ENCODE measurements at regions not wholly inside any gene's neighbourhood (a gene's known extent, or its start where the extent isn't known, plus 50 kb on each side); places are given as distances from the start of the nearest gene placed in this dataset.

GRCh38 chr3:21889166-21889565, 138.2 kb upstream of the ZNF385D start:
- Histone ChIP-seq H3K27me3 (ENCODE audit: control insufficient read depth, insufficient read depth, low read length) (no peaks in the 10 kb centered on the region), H3K4me3 (ENCODE audit: low read depth, low read length) (no peak overlapping the region), H3K27ac (ENCODE audit: low read depth, low read length) (no peak overlapping the region), H3K9me3 (ENCODE audit: control insufficient read depth, insufficient read depth, low read length) (no peaks in the 10 kb centered on the region), H3K36me3 (ENCODE audit: control insufficient read depth, insufficient read depth, low read length) (no peaks in the 10 kb centered on the region), H3K4me1 (ENCODE audit: control insufficient read depth, insufficient read depth, low read length) (no peaks in the 10 kb centered on the region)
- DNase-seq (ENCODE audit: low read depth in 4 of 6, low spot score in 6 of 6): no peak
- 82% methylated on average over 2 of the region's 2 CpGs for WGBS (ENCODE audit: insufficient coverage)

GRCh38 chr3:21892104-21892503, 141.1 kb upstream of the ZNF385D start:
- H3K9me3 ChIP-seq (ENCODE audit: control insufficient read depth, insufficient read depth, low read length): no peaks in the 10 kb centered on the region
- no peaks in the 10 kb centered on the region for H3K36me3 ChIP-seq (ENCODE audit: control insufficient read depth, insufficient read depth, low read length)
- WGBS (ENCODE audit: insufficient coverage): 88% methylated on average over 1 of the region's 2 CpGs

DNA sequence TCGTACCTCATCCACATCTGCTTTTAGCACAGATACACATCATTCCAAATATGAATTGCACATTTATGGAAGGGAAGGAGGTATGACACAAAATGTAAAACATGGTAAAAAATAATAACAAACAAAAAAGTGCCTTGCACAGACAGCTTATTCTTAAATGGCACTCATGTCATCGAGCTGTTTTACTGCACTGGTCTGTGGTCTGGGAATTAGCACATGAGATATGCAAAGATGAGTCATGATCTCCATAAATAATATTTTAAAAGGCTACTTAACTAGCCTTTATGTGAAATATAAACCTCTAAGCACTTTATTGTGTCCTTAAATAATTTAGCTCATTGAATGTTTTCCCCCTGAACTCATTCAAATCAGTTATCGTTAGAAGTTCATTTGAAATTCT, 142.2 kb upstream of the ZNF385D start:
- Histone ChIP-seq H3K27ac (ENCODE audit: low read depth, low read length) (no peak overlapping the region), H3K4me3 (ENCODE audit: low read depth, low read length) (no peak overlapping the region), H3K27me3 (ENCODE audit: control insufficient read depth, insufficient read depth, low read length) (no peaks in the 10 kb centered on the region), H3K4me1 (ENCODE audit: control insufficient read depth, insufficient read depth, low read length) (no peaks in the 10 kb centered on the region), H3K9me3 (ENCODE audit: control insufficient read depth, insufficient read depth, low read length) (no peaks in the 10 kb centered on the region), H3K36me3 (ENCODE audit: control insufficient read depth, insufficient read depth, low read length) (no peaks in the 10 kb centered on the region)
- WGBS (ENCODE audit: insufficient coverage): no CpG with 5 or more reads among the region's 3 CpGs
- DNase-seq (ENCODE audit: low read depth in 4 of 6, low spot score in 6 of 6): no peak

More at GRCh38 chr3:21892104-21892503, 141.1 kb upstream of the ZNF385D start:
- no peaks in the 10 kb centered on the region for H3K27me3 ChIP-seq (ENCODE audit: control insufficient read depth, insufficient read depth, low read length)
- H3K4me3 ChIP-seq (ENCODE audit: low read depth, low read length): no peak overlapping the region
- DNase-seq (ENCODE audit: low read depth in 4 of 6, low spot score in 6 of 6): no peak
- no peak overlapping the region for H3K27ac ChIP-seq (ENCODE audit: low read depth, low read length)
- H3K4me1 ChIP-seq (ENCODE audit: control insufficient read depth, insufficient read depth, low read length): no peaks in the 10 kb centered on the region

DNA sequence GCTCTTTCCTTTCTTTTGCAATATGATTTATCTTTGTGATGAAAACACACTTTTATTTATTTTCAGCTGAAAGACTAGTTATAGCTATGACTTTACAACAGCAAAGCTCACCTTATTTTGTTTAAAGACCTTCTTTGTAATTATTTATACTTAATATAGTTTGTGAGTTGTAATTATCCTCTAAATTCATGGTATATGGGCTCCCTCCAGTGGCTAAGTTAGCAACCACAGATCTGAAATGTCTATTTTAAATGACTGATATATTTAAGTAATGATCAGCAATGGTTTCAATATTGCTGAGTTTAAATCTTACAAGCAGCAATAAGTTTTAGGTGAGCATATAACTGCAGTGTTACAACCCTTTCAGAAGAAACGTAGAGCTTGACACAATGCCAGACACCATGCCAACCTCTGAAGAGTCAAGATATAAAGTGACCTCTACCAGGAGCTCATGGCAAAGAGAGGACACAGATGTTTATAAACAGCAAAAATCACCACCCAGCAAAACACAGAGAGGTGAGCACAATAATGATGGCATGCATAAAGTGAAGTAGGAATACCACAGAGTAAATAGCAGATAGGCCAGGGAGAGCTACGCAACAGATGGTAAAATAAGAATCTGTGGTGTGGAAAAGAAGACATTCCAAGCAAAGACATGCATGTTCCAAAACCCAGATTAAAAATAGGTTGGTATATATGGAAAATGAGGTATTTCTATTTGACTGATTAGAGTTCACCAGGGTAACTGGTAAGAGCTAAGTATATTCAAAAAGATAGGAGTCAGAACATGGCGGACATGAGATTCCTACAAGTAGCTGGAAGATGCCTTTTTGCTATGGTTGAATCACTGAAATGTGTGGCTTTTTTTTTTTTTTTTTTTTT, 143.7 kb upstream of the ZNF385D start:
- Histone ChIP-seq H3K4me1 (ENCODE audit: control insufficient read depth, insufficient read depth, low read length) (no peaks in the 10 kb centered on the region), H3K27ac (ENCODE audit: low read depth, low read length) (no peak overlapping the region), H3K4me3 (ENCODE audit: low read depth, low read length) (no peak overlapping the region), H3K9me3 (ENCODE audit: control insufficient read depth, insufficient read depth, low read length) (no peaks in the 10 kb centered on the region), H3K27me3 (ENCODE audit: control insufficient read depth, insufficient read depth, low read length) (no peaks in the 10 kb centered on the region), H3K36me3 (ENCODE audit: control insufficient read depth, insufficient read depth, low read length) (no peaks in the 10 kb centered on the region)
- 79% methylated on average over 2 of the region's 3 CpGs for WGBS (ENCODE audit: insufficient coverage)
- DNase-seq (ENCODE audit: low read depth in 4 of 6, low spot score in 6 of 6): peak in 4 of 6 donors; percentile 23 to 81 (median 40)

- DNase-seq (ENCODE audit: low read depth in 4 of 6, low spot score in 6 of 6): no peak
- Histone ChIP-seq H3K9me3 (ENCODE audit: control insufficient read depth, insufficient read depth, low read length) (no peaks in the 10 kb centered on the region), H3K4me3 (ENCODE audit: low read depth, low read length) (no peak overlapping the region), H3K4me1 (ENCODE audit: control insufficient read depth, insufficient read depth, low read length) (no peaks in the 10 kb centered on the region), H3K27ac (ENCODE audit: low read depth, low read length) (no peak overlapping the region), H3K27me3 (ENCODE audit: control insufficient read depth, insufficient read depth, low read length) (no peaks in the 10 kb centered on the region), H3K36me3 (ENCODE audit: control insufficient read depth, insufficient read depth, low read length) (no peaks in the 10 kb centered on the region)
Observed at GRCh38 chr3:21898316-21898715, 147.3 kb upstream of the ZNF385D start.

GRCh38 chr3:21901484-21901883, 150.5 kb upstream of the ZNF385D start:
- DNase-seq (ENCODE audit: low read depth in 4 of 6, low spot score in 6 of 6): no peak
- Histone ChIP-seq H3K4me1 (ENCODE audit: control insufficient read depth, insufficient read depth, low read length) (no peaks in the 10 kb centered on the region), H3K27me3 (ENCODE audit: control insufficient read depth, insufficient read depth, low read length) (no peaks in the 10 kb centered on the region), H3K4me3 (ENCODE audit: low read depth, low read length) (no peak overlapping the region), H3K9me3 (ENCODE audit: control insufficient read depth, insufficient read depth, low read length) (no peaks in the 10 kb centered on the region), H3K27ac (ENCODE audit: low read depth, low read length) (no peak overlapping the region), H3K36me3 (ENCODE audit: control insufficient read depth, insufficient read depth, low read length) (no peaks in the 10 kb centered on the region)
- whole genome bisulfite sequencing (ENCODE audit: insufficient coverage): 80% methylated on average over 1 of the region's 4 CpGs

GRCh38 chr3:21902956-21903355, 151.9 kb upstream of the ZNF385D start:
- no peak for DNase-seq (ENCODE audit: low read depth in 4 of 6, low spot score in 6 of 6)
- no peak overlapping the region for H3K27ac ChIP-seq (ENCODE audit: low read depth, low read length)
- no peaks in the 10 kb centered on the region for H3K4me1 ChIP-seq (ENCODE audit: control insufficient read depth, insufficient read depth, low read length)
- no peaks in the 10 kb centered on the region for H3K9me3 ChIP-seq (ENCODE audit: control insufficient read depth, insufficient read depth, low read length)
- H3K27me3 ChIP-seq (ENCODE audit: control insufficient read depth, insufficient read depth, low read length): no peaks in the 10 kb centered on the region
- WGBS (ENCODE audit: insufficient coverage): no CpG with 5 or more reads among the region's 4 CpGs
- no peaks in the 10 kb centered on the region for H3K36me3 ChIP-seq (ENCODE audit: control insufficient read depth, insufficient read depth, low read length)
- no peak overlapping the region for H3K4me3 ChIP-seq (ENCODE audit: low read depth, low read length)

DNA sequence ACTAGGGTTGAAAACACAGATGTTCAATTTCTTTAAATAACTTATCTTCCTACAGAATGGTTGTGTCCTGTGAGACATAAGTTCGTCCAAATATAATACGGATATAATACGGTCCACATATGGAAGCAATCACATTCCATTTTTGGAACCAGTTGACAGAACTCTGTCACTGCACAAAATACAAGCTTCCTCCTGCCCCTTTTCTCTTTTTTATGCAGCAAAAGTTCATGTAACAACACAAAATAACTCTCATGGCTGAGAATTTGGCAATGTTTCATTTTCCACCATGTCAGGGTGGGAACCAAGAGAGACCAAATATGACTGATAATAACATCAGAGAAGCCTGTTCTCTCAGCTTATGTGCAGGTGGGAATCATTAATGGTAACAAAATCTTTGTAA, 158.1 kb upstream of the ZNF385D start:
- DNase-seq (ENCODE audit: low read depth in 4 of 6, low spot score in 6 of 6): peak in 1 of 6 donors; percentile 21
- Histone ChIP-seq H3K27ac (ENCODE audit: low read depth, low read length) (no peak overlapping the region), H3K9me3 (ENCODE audit: control insufficient read depth, insufficient read depth, low read length) (no peaks in the 10 kb centered on the region), H3K27me3 (ENCODE audit: control insufficient read depth, insufficient read depth, low read length) (no peaks in the 10 kb centered on the region), H3K4me3 (ENCODE audit: low read depth, low read length) (no peak overlapping the region), H3K36me3 (ENCODE audit: control insufficient read depth, insufficient read depth, low read length) (no peaks in the 10 kb centered on the region), H3K4me1 (ENCODE audit: control insufficient read depth, insufficient read depth, low read length) (no peaks in the 10 kb centered on the region)
- 89% methylated on average over 3 of the region's 3 CpGs for WGBS (ENCODE audit: insufficient coverage)

DNA sequence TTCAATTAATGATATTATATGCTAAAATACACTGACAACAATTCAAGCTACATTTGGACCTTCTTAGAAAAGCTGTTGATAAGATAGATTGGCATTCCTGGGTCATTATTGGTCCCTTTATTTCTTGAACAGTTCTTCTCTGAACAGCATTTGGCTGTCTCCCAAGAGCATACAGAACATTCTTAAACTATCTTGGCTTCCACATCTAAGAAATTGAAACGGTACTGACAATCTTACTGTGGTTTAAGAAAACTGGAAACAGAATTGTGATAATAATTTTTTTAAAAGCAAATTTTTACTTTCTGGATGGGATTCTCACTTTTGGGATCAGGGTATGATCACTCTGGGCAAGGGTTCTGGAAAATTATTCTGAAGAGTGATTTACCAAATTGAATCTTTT, 161.7 kb upstream of the ZNF385D start:
- Histone ChIP-seq H3K4me1 (ENCODE audit: control insufficient read depth, insufficient read depth, low read length) (no peaks in the 10 kb centered on the region), H3K9me3 (ENCODE audit: control insufficient read depth, insufficient read depth, low read length) (no peaks in the 10 kb centered on the region), H3K27me3 (ENCODE audit: control insufficient read depth, insufficient read depth, low read length) (no peaks in the 10 kb centered on the region), H3K27ac (ENCODE audit: low read depth, low read length) (no peak overlapping the region), H3K36me3 (ENCODE audit: control insufficient read depth, insufficient read depth, low read length) (no peaks in the 10 kb centered on the region), H3K4me3 (ENCODE audit: low read depth, low read length) (no peak overlapping the region)
- no CpG with 5 or more reads among the region's 1 CpG for WGBS (ENCODE audit: insufficient coverage)
- peak in 2 of 6 donors; percentile 13 to 41 for DNase-seq (ENCODE audit: low read depth in 4 of 6, low spot score in 6 of 6)

DNA sequence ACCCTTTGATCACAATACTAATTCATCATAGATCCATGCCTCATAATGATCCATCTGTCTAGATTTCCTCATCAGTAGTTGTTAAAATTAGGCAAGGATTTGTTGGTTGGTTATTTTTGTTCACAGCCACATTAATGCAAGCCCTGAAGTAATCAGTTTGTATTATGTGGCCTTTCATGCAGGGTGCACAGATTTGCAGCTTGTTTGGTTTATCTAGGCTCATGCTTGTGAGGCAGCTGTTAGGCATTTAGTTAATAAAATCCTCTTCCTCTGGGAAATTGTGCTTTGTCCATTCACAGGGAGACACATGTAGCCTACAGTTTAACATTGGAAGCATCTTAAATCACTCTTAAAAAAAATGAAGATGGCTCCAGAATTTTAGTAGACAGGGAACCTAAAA, 162.8 kb upstream of the ZNF385D start:
- Histone ChIP-seq H3K27ac (ENCODE audit: low read depth, low read length) (no peak overlapping the region), H3K9me3 (ENCODE audit: control insufficient read depth, insufficient read depth, low read length) (no peaks in the 10 kb centered on the region), H3K4me3 (ENCODE audit: low read depth, low read length) (no peak overlapping the region), H3K4me1 (ENCODE audit: control insufficient read depth, insufficient read depth, low read length) (no peaks in the 10 kb centered on the region), H3K27me3 (ENCODE audit: control insufficient read depth, insufficient read depth, low read length) (no peaks in the 10 kb centered on the region), H3K36me3 (ENCODE audit: control insufficient read depth, insufficient read depth, low read length) (no peaks in the 10 kb centered on the region)
- DNase-seq (ENCODE audit: low read depth in 4 of 6, low spot score in 6 of 6): peak in 4 of 6 donors; percentile 5 to 60 (median 30)
